ENCODE measurements at regions not wholly inside any gene's neighbourhood (a gene's known extent, or its start where the extent isn't known, plus 50 kb on each side); places are given as distances from the start of the nearest gene placed in this dataset.

GRCh38 chr7:145347271-145347670, 511.4 kb upstream of the TPK1 start:
- Histone ChIP-seq H2AFZ (ENCODE audit: low read length) (no peak overlapping the region), H3K79me2 (ENCODE audit: control insufficient read depth in 1 of 2, insufficient read depth in 2 of 2, low read length in 2 of 2) (no peaks in the 10 kb centered on the region), H3K9me3 (ENCODE audit: insufficient read depth in 2 of 2, low read depth in 1 of 2, low read length in 1 of 2) (0 out of 4 replicates have a peak, but pooled peaks cover 0 to 2% of the 10 kb centered on the region in 2 experiments), H4K5ac (ENCODE audit: insufficient read length, low read depth, low read length) (no peak overlapping the region), H2BK12ac (ENCODE audit: low read depth, low read length) (no peak overlapping the region), H2AK5ac (ENCODE audit: low read depth, low read length) (no peak overlapping the region), H3K36me3 (ENCODE audit: control insufficient read depth in 2 of 4, insufficient read depth in 4 of 4, low read length in 3 of 4) (no peaks in the 10 kb centered on the region), H3K79me1 (ENCODE audit: low read depth, low read length) (no peaks in the 10 kb centered on the region), H4K20me1 (replicated peaks in 1 of 2; ENCODE audit: control insufficient read depth in 1 of 2, insufficient read depth in 2 of 2, low read length in 2 of 2) (no peaks in the 10 kb centered on the region), H2BK15ac (ENCODE audit: low read length) (no peak overlapping the region), H3K9ac (replicated peaks in 1 of 4; ENCODE audit: extremely low read depth in 1 of 4, low read depth in 3 of 4, low read length in 3 of 4) (no peak overlapping the region), H3K56ac (replicated peaks; ENCODE audit: insufficient read length, low read depth, low read length) (no peak overlapping the region), H2BK120ac (replicated peaks; ENCODE audit: low read depth, low read length) (no peak overlapping the region), H3K4me2 (ENCODE audit: insufficient read depth in 1 of 2, low read depth in 2 of 2, low read length in 2 of 2) (no peak overlapping the region), H3K27ac (ENCODE audit: low read depth, low read length) (no peak overlapping the region), H4K8ac (ENCODE audit: extremely low read depth, insufficient read depth, low read length) (no peak overlapping the region), H2BK5ac (ENCODE audit: low read depth, low read length) (no peak overlapping the region), H4K91ac (replicated peaks; ENCODE audit: insufficient read length, low read length) (no peak overlapping the region), H3K4me1 (replicated peaks in 1 of 4; ENCODE audit: control insufficient read depth in 3 of 4, insufficient read depth in 4 of 4, low read length in 3 of 4) (no peaks in the 10 kb centered on the region), H3K4me3 (ENCODE audit: extremely low read depth in 1 of 4, insufficient read depth in 2 of 4, low read depth in 3 of 4, low read length in 4 of 4) (no peak overlapping the region), H3K4ac (replicated peaks; ENCODE audit: insufficient read length, low read depth, low read length) (no peak overlapping the region), H3K23ac (ENCODE audit: insufficient read length) (no peak overlapping the region), H2BK20ac (ENCODE audit: low read length) (no peak overlapping the region), H3K27me3 (replicated peaks in 1 of 4; ENCODE audit: control insufficient read depth in 3 of 4, extremely low read depth in 1 of 4, insufficient read depth in 3 of 4, low read length in 3 of 4) (no peaks in the 10 kb centered on the region), H3K14ac (ENCODE audit: insufficient read length) (no peak overlapping the region), H3K23me2 (ENCODE audit: low read depth, low read length) (no peaks in the 10 kb centered on the region), H3K18ac (ENCODE audit: extremely low read depth, low read length) (no peak overlapping the region)
- no peak for TF ChIP-seq ASH2L (IDR thresholded peaks at IDR 0.05; ENCODE audit: low read length)
- CTCF ChIA-PET (ENCODE audit: partially characterized antibody): no interaction called here
- no peak for DNase-seq (ENCODE audit: low read depth in 1 of 2, low spot score in 2 of 2)
- POLR2A ChIA-PET (ENCODE audit: partially characterized antibody): interaction anchor here (0.7 kb wide), 1 partner anchor 300 kb away, joined by 3 read pairs; no protein-coding TSS in a partner anchor
- 98% methylated on average over 8 of the region's 8 CpGs; no CpG with 5 or more reads in 1 of the 2 experiments for WGBS, 2 experiments (ENCODE audit: extremely low coverage in 1 of 2, insufficient coverage in 1 of 2, insufficient read length in 1 of 2, insufficient replicate concordance in 2 of 2, low coverage in 1 of 2, low lambda C conversion rate in 2 of 2, missing lambda C conversion rate in 1 of 2)
- no peak for FAIRE-seq
